Lung (tissue), 11 donors: ENCODE measurements at regions not wholly inside any gene's neighbourhood (a gene's known extent, or its start where the extent isn't known, plus 50 kb on each side); places are given as distances from the start of the nearest gene placed in this dataset.

Source experiments
- ATAC-seq: fragments of 200-7000 bp; cut with Tn5 transposase; one replicate; pipeline ENCODE4 v1.9.1; 2020; ENCODE audit warnings: moderate number of reproducible peaks; ENCODE audit not compliant: insufficient read depth, low FRiP score
- DNase-seq, 3 donors: peaks; one replicate each; pipeline ENCODE4 v3.0.0-alpha.2; 2013 to 2017
- H3K27ac ChIP-seq, 2 donors: one replicate each; pipeline ENCODE4 v1.5.1; 2013; ENCODE audit warnings: mild to moderate bottlenecking in 2 of 2, moderate library complexity in 2 of 2, control low read depth in 1 of 2, inconsistent platforms in 1 of 2, low read depth in 1 of 2, low read length in 1 of 2
- H3K27me3 ChIP-seq, 3 donors: one replicate each; pipeline ENCODE4 v1.5.1; 2013; ENCODE audit warnings: low read length in 2 of 3; ENCODE audit not compliant: control insufficient read depth in 3 of 3, insufficient read depth in 3 of 3
- H3K36me3 ChIP-seq, 4 donors: one replicate each; pipeline ENCODE4 v1.5.1; 2013; ENCODE audit warnings: low read length in 4 of 4, mild to moderate bottlenecking in 1 of 4, moderate library complexity in 1 of 4; ENCODE audit not compliant: control insufficient read depth in 4 of 4, insufficient read depth in 4 of 4
- H3K4me1 ChIP-seq, 5 donors: one replicate each; pipeline ENCODE4 v1.5.1; 2013; ENCODE audit warnings: low read length in 5 of 5, mild to moderate bottlenecking in 2 of 5, moderate library complexity in 1 of 5; ENCODE audit not compliant: control insufficient read depth in 5 of 5, insufficient read depth in 5 of 5
- H3K4me3 ChIP-seq: one replicate; pipeline ENCODE4 v1.5.1; 2013; ENCODE audit warnings: mild to moderate bottlenecking, control low read depth, moderate library complexity
- H3K9ac ChIP-seq, 2 donors: one replicate each; pipeline ENCODE4 v1.5.1; 2013; ENCODE audit warnings: low read length in 2 of 2, control low read depth in 1 of 2; ENCODE audit not compliant: insufficient read depth in 1 of 2
- H3K9me3 ChIP-seq, 4 donors: one replicate each; pipeline ENCODE4 v1.5.1; 2013; ENCODE audit warnings: low read length in 3 of 4, mild to moderate bottlenecking in 1 of 4, moderate library complexity in 1 of 4; ENCODE audit not compliant: control insufficient read depth in 4 of 4, insufficient read depth in 3 of 4
- WGBS, 2 donors: extraction: QIAGEN DNeasy Blood & Tissue Kit; methylation state at CpG; one replicate each; pipeline ENCODE4 v1.1.7; 2013; 5-methylcytosine and 5-hydroxymethylcytosine counted together
- TF ChIP-seq, protein P1 (sequence below): IDR thresholded peaks from 2 replicates; pipeline ENCODE4 v1.5.1; 2012; ENCODE audit warnings: mild to moderate bottlenecking; ENCODE audit errors: control extremely low read depth, extremely low read depth
- donor health status: control.
- donor health status: control.
- donor health status: Bipolar disorder and iron deficiency.
- donor health status: healthy.
- donor health status: DM: yes; HTN: yes; CAD: no.

DNA sequence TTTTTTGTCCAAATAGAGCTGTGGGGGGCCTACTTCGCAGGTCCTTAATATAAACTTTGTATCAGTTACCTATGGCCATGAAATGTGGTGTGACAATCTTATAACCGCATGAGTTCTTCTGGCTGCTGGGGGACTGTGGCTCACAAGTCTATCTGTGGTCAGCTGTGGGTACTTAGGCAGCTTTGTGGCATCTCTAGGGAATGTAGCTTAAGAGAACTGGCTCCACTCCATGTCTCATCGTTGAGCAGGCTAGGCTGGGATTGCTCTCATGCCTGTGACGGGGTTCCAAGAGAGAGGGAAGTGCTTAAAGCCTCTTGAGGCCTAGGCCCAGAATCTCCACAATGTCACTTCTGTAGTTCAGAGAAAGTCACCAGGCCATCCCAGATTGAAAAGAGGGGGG is 140.5 kb downstream of the BTBD3 start:
- TF ChIP-seq, protein P1, sequence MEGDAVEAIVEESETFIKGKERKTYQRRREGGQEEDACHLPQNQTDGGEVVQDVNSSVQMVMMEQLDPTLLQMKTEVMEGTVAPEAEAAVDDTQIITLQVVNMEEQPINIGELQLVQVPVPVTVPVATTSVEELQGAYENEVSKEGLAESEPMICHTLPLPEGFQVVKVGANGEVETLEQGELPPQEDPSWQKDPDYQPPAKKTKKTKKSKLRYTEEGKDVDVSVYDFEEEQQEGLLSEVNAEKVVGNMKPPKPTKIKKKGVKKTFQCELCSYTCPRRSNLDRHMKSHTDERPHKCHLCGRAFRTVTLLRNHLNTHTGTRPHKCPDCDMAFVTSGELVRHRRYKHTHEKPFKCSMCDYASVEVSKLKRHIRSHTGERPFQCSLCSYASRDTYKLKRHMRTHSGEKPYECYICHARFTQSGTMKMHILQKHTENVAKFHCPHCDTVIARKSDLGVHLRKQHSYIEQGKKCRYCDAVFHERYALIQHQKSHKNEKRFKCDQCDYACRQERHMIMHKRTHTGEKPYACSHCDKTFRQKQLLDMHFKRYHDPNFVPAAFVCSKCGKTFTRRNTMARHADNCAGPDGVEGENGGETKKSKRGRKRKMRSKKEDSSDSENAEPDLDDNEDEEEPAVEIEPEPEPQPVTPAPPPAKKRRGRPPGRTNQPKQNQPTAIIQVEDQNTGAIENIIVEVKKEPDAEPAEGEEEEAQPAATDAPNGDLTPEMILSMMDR, result no peak
- no peak for ATAC-seq
- H3K4me1 ChIP-seq, result no peaks in the 10 kb centered on the region
- H3K27ac ChIP-seq, result no peak overlapping the region
- WGBS, 2 donors, result 78 to 80% methylated on average over 4 of the region's 4 CpGs
- H3K4me3 ChIP-seq, result no peak overlapping the region
- H3K9me3 ChIP-seq, result no peaks in the 10 kb centered on the region
- H3K36me3 ChIP-seq, result no peaks in the 10 kb centered on the region
- DNase-seq, result no peak
- no peak overlapping the region for H3K9ac ChIP-seq
- H3K27me3 ChIP-seq, result no peaks in the 10 kb centered on the region

DNA sequence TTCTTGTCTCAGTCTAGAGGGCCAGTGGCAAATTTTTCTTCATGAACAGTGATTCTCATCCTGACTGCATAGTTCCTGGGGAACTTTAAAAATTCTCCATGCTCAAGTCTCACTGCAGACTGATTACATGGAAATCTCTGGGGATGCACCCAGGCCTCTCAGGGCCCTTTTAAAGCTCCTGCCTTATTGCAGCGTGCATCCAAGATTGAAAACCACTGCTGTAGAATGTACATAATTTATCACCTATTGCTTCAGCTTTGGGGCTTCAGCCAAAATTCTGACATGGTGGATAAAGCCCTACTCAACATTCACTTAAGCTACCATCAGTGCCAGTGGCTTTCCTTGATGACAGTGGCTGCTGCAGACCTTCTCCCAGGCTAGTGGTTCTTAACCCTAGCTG is 143.8 kb downstream of the BTBD3 start:
- no peak for DNase-seq
- H3K27me3 ChIP-seq, result no peaks in the 10 kb centered on the region
- no peak overlapping the region for H3K4me3 ChIP-seq
- TF ChIP-seq, protein P1, result no peak
- H3K9ac ChIP-seq, result no peak overlapping the region
- 79 to 88% methylated on average over 1 of the region's 1 CpG for WGBS, 2 donors
- ATAC-seq, result no peak
- no peak overlapping the region for H3K27ac ChIP-seq
- peaks cover 0 to 5% (median 2%) of the 10 kb centered on the region in 4 donors for H3K9me3 ChIP-seq
- H3K36me3 ChIP-seq, result no peaks in the 10 kb centered on the region
- H3K4me1 ChIP-seq, result no peaks in the 10 kb centered on the region

DNA sequence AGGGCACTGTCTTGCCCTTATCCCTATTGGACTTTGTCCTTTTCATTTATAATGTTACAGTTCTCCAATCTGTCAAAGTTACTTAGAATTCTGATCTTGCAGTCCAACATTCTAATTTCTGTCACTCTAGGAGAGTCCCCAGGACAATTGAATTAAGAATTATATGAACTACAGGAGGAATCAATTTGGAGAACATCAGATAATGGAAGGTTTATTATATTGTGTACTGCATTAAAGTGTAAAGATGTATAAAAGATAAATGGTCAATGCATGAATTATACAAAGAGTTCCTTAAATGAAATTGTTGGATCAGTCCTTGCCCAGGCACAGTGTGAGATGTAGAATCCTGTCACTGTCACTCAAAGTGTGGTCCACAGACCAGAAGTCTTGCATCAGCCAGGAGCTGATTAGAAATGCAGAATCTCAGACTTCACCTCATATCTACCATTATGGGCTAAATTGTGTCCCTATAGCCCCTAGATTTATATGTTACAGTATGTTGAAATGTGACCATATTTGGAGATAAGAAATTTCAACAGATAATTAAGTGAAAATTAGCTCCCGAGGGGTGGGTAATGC is 145.5 kb downstream of the BTBD3 start:
- Histone ChIP-seq H3K4me3 (no peak overlapping the region), H3K27ac (no peak overlapping the region), H3K4me1 (no peaks in the 10 kb centered on the region), H3K9me3 (peaks cover 0 to 5% (median 2%) of the 10 kb centered on the region in 4 donors), H3K9ac (no peak overlapping the region), H3K36me3 (no peaks in the 10 kb centered on the region), H3K27me3 (no peaks in the 10 kb centered on the region)
- DNase-seq (no peak), ATAC-seq (no peak)
- WGBS, 2 donors, result 87 to 88% methylated on average over 1 of the region's 1 CpG
- TF ChIP-seq, protein P1, result no peak

DNA sequence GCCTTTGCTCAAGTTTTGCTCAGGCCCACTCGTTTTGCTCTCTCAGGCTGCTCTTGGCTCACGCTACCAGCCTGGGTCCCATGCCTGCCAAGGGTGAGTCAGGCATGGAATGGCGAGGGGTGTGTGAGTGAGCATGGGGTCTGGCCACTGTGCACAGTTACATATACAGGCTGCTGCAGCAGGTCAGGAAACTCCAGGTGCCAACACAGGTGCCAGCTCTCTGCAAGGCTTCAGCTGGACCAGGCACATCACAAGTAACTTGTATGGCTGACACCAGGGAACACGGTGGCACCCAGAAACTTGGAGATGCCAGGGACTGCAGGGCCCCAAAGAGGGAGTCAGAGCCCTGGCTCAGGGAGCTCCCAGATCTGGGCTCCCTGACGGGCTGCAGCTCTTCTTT is 146.8 kb downstream of the BTBD3 start:
- DNase-seq (no peak), ATAC-seq (no peak)
- Histone ChIP-seq H3K27ac (no peak overlapping the region), H3K36me3 (no peaks in the 10 kb centered on the region), H3K27me3 (no peaks in the 10 kb centered on the region), H3K4me1 (no peaks in the 10 kb centered on the region), H3K9me3 (peaks cover 0 to 5% (median 2%) of the 10 kb centered on the region in 4 donors), H3K4me3 (no peak overlapping the region), H3K9ac (no peak overlapping the region)
- WGBS, 2 donors, result 90 to 91% methylated on average over 5 of the region's 5 CpGs
- TF ChIP-seq, protein P1, result no peak
